ENCODE measurements at regions not wholly inside any gene's neighbourhood (a gene's known extent, or its start where the extent isn't known, plus 50 kb on each side); places are given as distances from the start of the nearest gene placed in this dataset.

DNA sequence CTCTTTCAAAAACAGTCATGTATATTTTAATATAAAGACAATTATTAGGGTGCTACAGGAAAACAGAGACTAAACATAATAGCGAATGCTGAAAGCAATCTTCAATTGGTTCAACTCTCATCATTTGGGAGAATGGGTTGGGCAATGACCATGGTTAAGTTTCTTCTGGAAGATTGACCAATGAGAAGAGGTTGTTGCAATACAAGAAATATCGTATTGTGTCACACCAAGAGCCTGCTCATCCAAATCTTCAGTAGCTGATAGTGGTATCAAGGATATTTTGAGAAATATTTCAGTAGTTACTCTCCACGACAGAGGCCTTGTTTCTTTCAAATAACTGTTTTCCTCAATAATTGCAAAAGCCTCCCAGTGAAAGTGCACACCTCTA is 83.0 kb upstream of the FNDC3A start (continued):
- TF ChIP-seq, protein P1, sequence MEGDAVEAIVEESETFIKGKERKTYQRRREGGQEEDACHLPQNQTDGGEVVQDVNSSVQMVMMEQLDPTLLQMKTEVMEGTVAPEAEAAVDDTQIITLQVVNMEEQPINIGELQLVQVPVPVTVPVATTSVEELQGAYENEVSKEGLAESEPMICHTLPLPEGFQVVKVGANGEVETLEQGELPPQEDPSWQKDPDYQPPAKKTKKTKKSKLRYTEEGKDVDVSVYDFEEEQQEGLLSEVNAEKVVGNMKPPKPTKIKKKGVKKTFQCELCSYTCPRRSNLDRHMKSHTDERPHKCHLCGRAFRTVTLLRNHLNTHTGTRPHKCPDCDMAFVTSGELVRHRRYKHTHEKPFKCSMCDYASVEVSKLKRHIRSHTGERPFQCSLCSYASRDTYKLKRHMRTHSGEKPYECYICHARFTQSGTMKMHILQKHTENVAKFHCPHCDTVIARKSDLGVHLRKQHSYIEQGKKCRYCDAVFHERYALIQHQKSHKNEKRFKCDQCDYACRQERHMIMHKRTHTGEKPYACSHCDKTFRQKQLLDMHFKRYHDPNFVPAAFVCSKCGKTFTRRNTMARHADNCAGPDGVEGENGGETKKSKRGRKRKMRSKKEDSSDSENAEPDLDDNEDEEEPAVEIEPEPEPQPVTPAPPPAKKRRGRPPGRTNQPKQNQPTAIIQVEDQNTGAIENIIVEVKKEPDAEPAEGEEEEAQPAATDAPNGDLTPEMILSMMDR (IDR thresholded peaks at IDR 0.05; ENCODE audit: low read depth, low read length, missing input control) = no peak
- TF ChIP-seq HNF4G (IDR thresholded peaks at IDR 0.05) = no peak

DNA sequence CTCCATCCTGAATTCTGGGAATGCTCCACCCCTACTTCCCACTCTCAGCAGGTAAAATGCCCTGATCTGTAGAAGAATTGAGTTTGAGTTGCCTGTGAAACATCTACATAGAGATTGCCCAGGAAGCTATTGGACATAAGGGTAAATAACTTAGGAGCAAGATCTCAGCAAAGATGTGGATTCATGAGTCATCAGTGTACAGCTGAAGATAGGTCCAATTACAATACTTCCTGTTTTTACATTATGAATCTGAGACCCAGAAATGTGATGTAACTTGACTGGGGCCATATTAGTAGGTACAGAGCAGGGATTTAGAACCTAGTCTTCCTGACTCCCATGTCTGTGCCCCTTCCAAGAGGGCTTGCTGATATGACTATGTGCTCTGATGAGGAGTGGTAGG is 79.4 kb upstream of the FNDC3A start:
- TF ChIP-seq, protein P2, sequence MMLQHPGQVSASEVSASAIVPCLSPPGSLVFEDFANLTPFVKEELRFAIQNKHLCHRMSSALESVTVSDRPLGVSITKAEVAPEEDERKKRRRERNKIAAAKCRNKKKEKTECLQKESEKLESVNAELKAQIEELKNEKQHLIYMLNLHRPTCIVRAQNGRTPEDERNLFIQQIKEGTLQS (IDR thresholded peaks at IDR 0.05) = no peak
- TF ChIP-seq GABPA (IDR thresholded peaks at IDR 0.05 in 1 of 2, conservative IDR thresholded peaks at IDR 0.05 in 1 of 2) (no peak), SP1 (IDR thresholded peaks at IDR 0.05) (no peak), FOXA2 (IDR thresholded peaks at IDR 0.05) (no peak), FOXA1 (IDR thresholded peaks at IDR 0.05) (no peak), EGR1 (IDR thresholded peaks at IDR 0.05; ENCODE audit: low read depth in 2 of 2) (no peak), TAF1 (conservative IDR thresholded peaks at IDR 0.05) (no peak), YY1 (IDR thresholded peaks at IDR 0.05) (no peak), HNF4G (IDR thresholded peaks at IDR 0.05) (no peak), RAD21 (IDR thresholded peaks at IDR 0.05) (no peak)
- TF ChIP-seq, protein P1 (IDR thresholded peaks at IDR 0.05; ENCODE audit: low read depth, low read length, missing input control) = no peak
- TF ChIP-seq, protein P3, sequence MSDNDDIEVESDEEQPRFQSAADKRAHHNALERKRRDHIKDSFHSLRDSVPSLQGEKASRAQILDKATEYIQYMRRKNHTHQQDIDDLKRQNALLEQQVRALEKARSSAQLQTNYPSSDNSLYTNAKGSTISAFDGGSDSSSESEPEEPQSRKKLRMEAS (IDR thresholded peaks at IDR 0.05) = no peak
- TF ChIP-seq, protein P4, sequence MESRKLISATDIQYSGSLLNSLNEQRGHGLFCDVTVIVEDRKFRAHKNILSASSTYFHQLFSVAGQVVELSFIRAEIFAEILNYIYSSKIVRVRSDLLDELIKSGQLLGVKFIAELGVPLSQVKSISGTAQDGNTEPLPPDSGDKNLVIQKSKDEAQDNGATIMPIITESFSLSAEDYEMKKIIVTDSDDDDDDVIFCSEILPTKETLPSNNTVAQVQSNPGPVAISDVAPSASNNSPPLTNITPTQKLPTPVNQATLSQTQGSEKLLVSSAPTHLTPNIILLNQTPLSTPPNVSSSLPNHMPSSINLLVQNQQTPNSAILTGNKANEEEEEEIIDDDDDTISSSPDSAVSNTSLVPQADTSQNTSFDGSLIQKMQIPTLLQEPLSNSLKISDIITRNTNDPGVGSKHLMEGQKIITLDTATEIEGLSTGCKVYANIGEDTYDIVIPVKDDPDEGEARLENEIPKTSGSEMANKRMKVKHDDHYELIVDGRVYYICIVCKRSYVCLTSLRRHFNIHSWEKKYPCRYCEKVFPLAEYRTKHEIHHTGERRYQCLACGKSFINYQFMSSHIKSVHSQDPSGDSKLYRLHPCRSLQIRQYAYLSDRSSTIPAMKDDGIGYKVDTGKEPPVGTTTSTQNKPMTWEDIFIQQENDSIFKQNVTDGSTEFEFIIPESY (IDR thresholded peaks at IDR 0.05) = no peak
- no peak for DNase-seq (ENCODE audit: low spot score)
- Histone ChIP-seq H3K4me1 (ENCODE audit: control insufficient read depth in 4 of 4, insufficient read depth in 4 of 4, low read length in 3 of 4) (peaks cover 0 to 1% (median 0%) of the 10 kb centered on the region in 4 donors), H3K9me3 (ENCODE audit: control insufficient read depth in 4 of 4, low read length in 3 of 4) (no peaks in the 10 kb centered on the region), H3K27ac (ENCODE audit: low read depth in 1 of 2, low read length in 2 of 2) (no peak overlapping the region), H3K27me3 (ENCODE audit: control insufficient read depth in 4 of 4, insufficient read depth in 4 of 4, low read length in 3 of 4) (peaks cover 0 to 2% (median 0%) of the 10 kb centered on the region in 4 donors), H3K4me3 (ENCODE audit: low read depth in 1 of 3, low read length in 3 of 3) (no peak overlapping the region), H3K36me3 (ENCODE audit: control insufficient read depth in 4 of 4, insufficient read depth in 3 of 4, low read depth in 1 of 4, low read length in 3 of 4) (no peaks in the 10 kb centered on the region), H3K9ac (ENCODE audit: low read depth in 1 of 2, low read length in 2 of 2) (no peak overlapping the region)

DNA sequence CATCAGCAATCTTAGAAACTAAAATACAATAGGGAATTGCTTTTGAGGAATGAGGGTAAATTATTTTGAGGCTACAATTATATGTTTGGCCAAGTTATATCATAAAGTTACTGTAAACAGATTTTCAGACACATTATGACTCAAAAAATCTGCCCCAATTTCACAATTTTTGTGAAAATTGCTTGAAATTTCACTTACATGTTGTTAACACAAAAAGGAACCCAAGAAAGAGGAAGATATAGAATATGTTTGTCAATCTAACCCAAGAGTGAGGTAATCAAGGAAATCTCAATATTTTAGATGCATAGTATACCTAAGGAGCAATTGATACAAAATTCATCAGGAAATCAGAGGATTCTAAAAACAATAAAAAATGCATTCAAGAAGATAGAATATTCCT is 73.9 kb upstream of the FNDC3A start:
- Histone ChIP-seq H3K27me3 (ENCODE audit: control insufficient read depth in 4 of 4, insufficient read depth in 4 of 4, low read length in 3 of 4) (peaks cover 0 to 2% (median 0%) of the 10 kb centered on the region in 4 donors), H3K4me1 (ENCODE audit: control insufficient read depth in 4 of 4, insufficient read depth in 4 of 4, low read length in 3 of 4) (peaks cover 0 to 12% (median under 1%) of the 10 kb centered on the region in 4 donors), H3K9ac (ENCODE audit: low read depth in 1 of 2, low read length in 2 of 2) (no peak overlapping the region), H3K9me3 (ENCODE audit: control insufficient read depth in 4 of 4, low read length in 3 of 4) (no peaks in the 10 kb centered on the region), H3K4me3 (ENCODE audit: low read depth in 1 of 3, low read length in 3 of 3) (no peak overlapping the region), H3K27ac (ENCODE audit: low read depth in 1 of 2, low read length in 2 of 2) (no peak overlapping the region), H3K36me3 (ENCODE audit: control insufficient read depth in 4 of 4, insufficient read depth in 3 of 4, low read depth in 1 of 4, low read length in 3 of 4) (no peaks in the 10 kb centered on the region)
- no peak for DNase-seq (ENCODE audit: low spot score)
- TF ChIP-seq TAF1 (conservative IDR thresholded peaks at IDR 0.05) (no peak), NR2F2 (IDR thresholded peaks at IDR 0.05) (no peak), FOXA1 (IDR thresholded peaks at IDR 0.05) (no peak), FOXA2 (IDR thresholded peaks at IDR 0.05) (no peak), JUND (IDR thresholded peaks at IDR 0.05) (no peak), GABPA (IDR thresholded peaks at IDR 0.05 in 1 of 2, conservative IDR thresholded peaks at IDR 0.05 in 1 of 2) (no peak), HNF4G (IDR thresholded peaks at IDR 0.05) (no peak)
- TF ChIP-seq, protein P2 (IDR thresholded peaks at IDR 0.05) = no peak
- TF ChIP-seq, protein P1 (IDR thresholded peaks at IDR 0.05; ENCODE audit: low read depth, low read length, missing input control) = no peak
- TF ChIP-seq, protein P4 (IDR thresholded peaks at IDR 0.05) = no peak

All from liver (tissue), 7 donors.